K562 (cell line): ENCODE measurements at regions not wholly inside any gene's neighbourhood (a gene's known extent, or its start where the extent isn't known, plus 50 kb on each side); places are given as distances from the start of the nearest gene placed in this dataset.

ENCODE experiments used
- ATAC-seq: fragments of 200-7000 bp; cut with Tn5 transposase; 3 replicates; pipeline ENCODE4 v1.9.1; 2020; ENCODE audit warnings: moderate library complexity
- BruUV-seq: library from RNA; stranded (reverse); fragments of 400-500 nt; replicated peaks from 2 replicates; lab custom pipeline; 2021; lab: Mats Ljungman, UMichigan
- CTCF ChIA-PET: fragments of 300-600 bp; formaldehyde crosslinking; extraction: SDS; loops from one replicate; lab custom pipeline; 2021; ENCODE audit warnings: low intra/inter-chr PET ratio; lab: Yijun Ruan, JAX
- POLR2A ChIA-PET: fragments of 300-600, 350-650 bp; sonication (Branson Sonifier 250); formaldehyde crosslinking; extraction: SDS; loops from one replicate; lab custom pipeline; 2021; ENCODE audit warnings: antibody characterized with exemption, inconsistent platforms; lab: Yijun Ruan, JAX
- DNase-seq, 4 experiments: peaks; one replicate each; pipeline versions ENCODE4 v3.0.0 to v3.0.0-alpha.2; 2011 to 2018; ENCODE audit warnings: low spot score in 3 of 4, mixed read lengths in 3 of 4; ENCODE audit errors: extremely low read depth in 1 of 4
- FAIRE-seq: peaks from 2 replicates; lab custom pipeline; 2011; peaks lifted over from hg19 to GRCh38; lab: Jason Lieb, UNC
- H2AFZ ChIP-seq: 2 replicates; pipeline ENCODE4 v1.6.0; 2011; ENCODE audit warnings: low read depth, low read length, control low read depth, inconsistent platforms
- H3K27ac ChIP-seq: fragments of 200-600 bp; 3 replicates; pipeline ENCODE4 v1.8.0; 2011; ENCODE audit warnings: low read depth, mild to moderate bottlenecking, control low read depth, inconsistent platforms, low read length, moderate library complexity, mixed read lengths; ENCODE audit errors: extremely low read depth
- H3K27me3 ChIP-seq, 2 experiments: fragments of 300-600 bp in 1 of 2; 2 replicates in 1 of 2; 3 replicates in 1 of 2; pipeline versions ENCODE4 v1.6.0 to v1.8.0; 2011; ENCODE audit warnings: inconsistent platforms in 2 of 2, low read length in 2 of 2, mild to moderate bottlenecking in 1 of 2, mixed read lengths in 1 of 2, moderate library complexity in 1 of 2; ENCODE audit not compliant: control insufficient read depth in 2 of 2, insufficient read depth in 2 of 2
- H3K36me3 ChIP-seq: fragments of 300-600 bp; 3 replicates; pipeline ENCODE4 v1.8.0; 2011; ENCODE audit warnings: mild to moderate bottlenecking, low read length, inconsistent platforms; ENCODE audit not compliant: control insufficient read depth, insufficient read depth
- H3K4me1 ChIP-seq, 2 experiments: fragments of 200-600 bp in 1 of 2; replicated peaks in 1 of 2; 2 replicates in 1 of 2; 3 replicates in 1 of 2; pipeline versions ENCODE4 v1.5.1 to v1.8.0; 2011; ENCODE audit warnings: inconsistent platforms in 2 of 2, low read length in 2 of 2, mild to moderate bottlenecking in 1 of 2, mixed read lengths in 1 of 2, moderate library complexity in 1 of 2; ENCODE audit not compliant: control insufficient read depth in 2 of 2, insufficient read depth in 2 of 2
- H3K4me2 ChIP-seq: 2 replicates; pipeline ENCODE4 v1.6.1; 2011; ENCODE audit warnings: low read length, control low read depth, inconsistent platforms, mixed read lengths; ENCODE audit not compliant: insufficient read depth
- H3K4me3 ChIP-seq: fragments of 200-600 bp; sonication (generic), shearing (Covaris generic); 2 replicates; pipeline ENCODE4 v1.5.1; 2016; ENCODE audit warnings: control low read depth, inconsistent platforms
- H3K79me2 ChIP-seq: fragments of 200-600 bp; 3 replicates; pipeline ENCODE4 v1.8.0; 2011; ENCODE audit warnings: low read length, inconsistent platforms; ENCODE audit not compliant: control insufficient read depth, insufficient read depth
- H3K9ac ChIP-seq, 2 experiments: 2 replicates each; pipeline versions ENCODE4 v1.6.0 to v1.6.1; 2011; ENCODE audit warnings: low read depth in 2 of 2, low read length in 2 of 2, control low read depth in 1 of 2, inconsistent platforms in 1 of 2, mild to moderate bottlenecking in 1 of 2, mixed read lengths in 1 of 2; ENCODE audit not compliant: insufficient read depth in 1 of 2
- H3K9me1 ChIP-seq: one replicate; pipeline ENCODE4 v1.6.0; 2011; ENCODE audit warnings: inconsistent platforms, mild to moderate bottlenecking, low read length, moderate library complexity; ENCODE audit not compliant: control insufficient read depth, insufficient read depth
- H3K9me3 ChIP-seq: replicated peaks from 2 replicates; pipeline ENCODE4 v1.5.1; 2011; ENCODE audit warnings: low read depth, low read length, inconsistent platforms; ENCODE audit not compliant: control insufficient read depth, insufficient read depth
- H4K20me1 ChIP-seq: replicated peaks from 2 replicates; pipeline ENCODE4 v1.6.1; 2011; ENCODE audit warnings: low read length, inconsistent platforms, mixed read lengths; ENCODE audit not compliant: control insufficient read depth, insufficient read depth
- BCL6 ChIP-seq: fragments of 250-450 bp; sonication (Bioruptor Pico); IDR thresholded peaks from 2 replicates; pipeline ENCODE4 v1.4.0; 2020
- SRSF3 ChIP-seq: fragments of 200-400 bp; formaldehyde crosslinking; IDR thresholded peaks from 2 replicates; pipeline ENCODE4 v1.6.1; 2016; ENCODE audit warnings: mild to moderate bottlenecking, low read length, moderate library complexity; ENCODE audit not compliant: insufficient read depth
- WGBS: fragments of 100-300 bp; shearing (Covaris generic); methylation state at CpG from one replicate; pipeline ENCODE4 v1.1.6; 2016; ENCODE audit warnings: low coverage, mixed read lengths; ENCODE audit not compliant: insufficient coverage; ENCODE audit errors: missing lambda C conversion rate; 5-methylcytosine and 5-hydroxymethylcytosine counted together
- in situ Hi-C: fragments of 300-500 bp; cut with MboI; formaldehyde crosslinking; loops from 4 replicates; pipeline ENCODE4 v1.15.0; 2018; ENCODE audit warnings: inconsistent platforms, mixed read lengths
- intact Hi-C: fragments of 100-400 bp; cut with micrococcal nuclease; formaldehyde crosslinking; loops from 2 replicates; pipeline ENCODE4 v1.14.2; 2022
- TF ChIP-seq, protein P1 (sequence below): sonication (generic); formaldehyde crosslinking; IDR thresholded peaks from 2 replicates; pipeline ENCODE4 v1.8.0; 2022; ENCODE audit warnings: mild to moderate bottlenecking, missing genetic modification reagents
- TF ChIP-seq, protein P2 (sequence below): fragments of 250-450 bp; sonication (Bioruptor Pico); IDR thresholded peaks from 2 replicates; pipeline ENCODE4 v1.8.0; 2021; ENCODE audit warnings: mild to moderate bottlenecking, moderate library complexity

DNA sequence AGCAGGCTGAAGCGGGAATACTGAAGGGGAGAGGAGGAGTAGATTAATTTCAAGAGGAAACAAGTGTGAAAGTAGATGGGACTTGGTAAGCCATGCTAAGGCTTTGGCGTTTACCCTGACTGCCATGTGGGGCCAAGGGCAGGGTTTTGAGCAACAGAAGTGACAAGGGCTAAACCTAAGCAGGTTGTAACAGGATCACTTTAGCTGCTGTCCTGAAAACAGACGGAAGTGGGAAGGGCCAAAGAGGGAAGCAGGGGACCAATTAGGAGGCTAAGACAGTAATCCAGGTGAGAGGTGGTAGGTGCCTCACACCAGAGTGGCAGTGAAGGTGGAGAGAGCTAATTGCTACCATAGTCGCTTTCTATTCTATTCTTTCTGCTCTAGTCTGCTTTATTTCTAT is 166.5 kb downstream of the PJA1 start:
- ChIA-PET CTCF (no interaction called here), POLR2A (no interaction called here)

More for the DNA sequence above, 166.5 kb downstream of the PJA1 start:
- BruUV-seq, result no TSS peak
- H3K4me2 ChIP-seq, result no peak overlapping the region
- no peaks in the 10 kb centered on the region for H3K79me2 ChIP-seq
- H3K9me3 ChIP-seq, result no peaks in the 10 kb centered on the region
- in situ Hi-C loops, result no loop called here
- H3K36me3 ChIP-seq, result no peaks in the 10 kb centered on the region
- TF ChIP-seq, protein P1, sequence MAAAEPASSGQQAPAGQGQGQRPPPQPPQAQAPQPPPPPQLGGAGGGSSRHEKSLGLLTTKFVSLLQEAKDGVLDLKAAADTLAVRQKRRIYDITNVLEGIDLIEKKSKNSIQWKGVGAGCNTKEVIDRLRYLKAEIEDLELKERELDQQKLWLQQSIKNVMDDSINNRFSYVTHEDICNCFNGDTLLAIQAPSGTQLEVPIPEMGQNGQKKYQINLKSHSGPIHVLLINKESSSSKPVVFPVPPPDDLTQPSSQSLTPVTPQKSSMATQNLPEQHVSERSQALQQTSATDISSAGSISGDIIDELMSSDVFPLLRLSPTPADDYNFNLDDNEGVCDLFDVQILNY (CRISPR knock-in tag), result no peak
- TF ChIP-seq, protein P2, sequence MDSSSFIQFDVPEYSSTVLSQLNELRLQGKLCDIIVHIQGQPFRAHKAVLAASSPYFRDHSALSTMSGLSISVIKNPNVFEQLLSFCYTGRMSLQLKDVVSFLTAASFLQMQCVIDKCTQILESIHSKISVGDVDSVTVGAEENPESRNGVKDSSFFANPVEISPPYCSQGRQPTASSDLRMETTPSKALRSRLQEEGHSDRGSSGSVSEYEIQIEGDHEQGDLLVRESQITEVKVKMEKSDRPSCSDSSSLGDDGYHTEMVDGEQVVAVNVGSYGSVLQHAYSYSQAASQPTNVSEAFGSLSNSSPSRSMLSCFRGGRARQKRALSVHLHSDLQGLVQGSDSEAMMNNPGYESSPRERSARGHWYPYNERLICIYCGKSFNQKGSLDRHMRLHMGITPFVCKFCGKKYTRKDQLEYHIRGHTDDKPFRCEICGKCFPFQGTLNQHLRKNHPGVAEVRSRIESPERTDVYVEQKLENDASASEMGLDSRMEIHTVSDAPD (CRISPR knock-in tag), result no peak
- no peak for TF ChIP-seq SRSF3
- TF ChIP-seq BCL6 (CRISPR knock-in tag), result no peak
- no peaks in the 10 kb centered on the region for H3K9me1 ChIP-seq
- H3K27ac ChIP-seq, result no peak overlapping the region
- WGBS, result 4% methylated on average over 3 of the region's 4 CpGs
- H3K4me3 ChIP-seq, result no peak overlapping the region
- DNase-seq (no peak), FAIRE-seq (no peak), ATAC-seq (no peak)
- no peaks in the 10 kb centered on the region for H3K4me1 ChIP-seq
- intact Hi-C loops, result no loop called here
- 0 out of 2 replicates have a peak, but pooled peaks cover 3% of the 10 kb centered on the region for H4K20me1 ChIP-seq
- no peak overlapping the region for H3K9ac ChIP-seq
- peaks cover 0 to 9% of the 10 kb centered on the region in 2 experiments; a peak in 3 of 5 replicates for H3K27me3 ChIP-seq
- no peak overlapping the region for H2AFZ ChIP-seq
